Activated B cell treated with CpG ODN at 0.5 μM for 24 hours (primary cell): ENCODE measurements at regions not wholly inside any gene's neighbourhood (a gene's known extent, or its start where the extent isn't known, plus 50 kb on each side); places are given as distances from the start of the nearest gene placed in this dataset.

ENCODE experiments used
- ATAC-seq: fragments of 200-7000 bp; cut with Tn5 transposase; one replicate; pipeline ENCODE4 v1.10.0; 2021; ENCODE audit warnings: low read depth, mild to moderate bottlenecking, moderate library complexity
- CTCF ChIA-PET: fragments of 350-600 bp; sonication (Branson Sonifier 250); formaldehyde crosslinking; loops from one replicate; lab custom pipeline; 2021; ENCODE audit warnings: antibody characterized with exemption; lab: Charles Lee
- POLR2A ChIA-PET: fragments of 350-600 bp; sonication (Branson Sonifier 250); formaldehyde crosslinking; loops from one replicate; lab custom pipeline; 2021; ENCODE audit warnings: antibody characterized with exemption; lab: Charles Lee
- DNase-seq: peaks from one replicate; pipeline ENCODE4 v3.0.0; 2022
- H3K27ac Mint-ChIP-seq: one replicate; pipeline ENCODE4 v1.8.0; 2020; ENCODE audit warnings: mixed read lengths
- H3K27me3 Mint-ChIP-seq: one replicate; pipeline ENCODE4 v1.8.0; 2021; ENCODE audit warnings: mixed read lengths
- H3K36me3 Mint-ChIP-seq: one replicate; pipeline ENCODE4 v1.8.0; 2021; ENCODE audit warnings: low read depth, mixed read lengths
- H3K4me1 Mint-ChIP-seq: one replicate; pipeline ENCODE4 v1.8.0; 2021; ENCODE audit warnings: mixed read lengths
- H3K4me3 Mint-ChIP-seq: one replicate; pipeline ENCODE4 v1.8.0; 2020; ENCODE audit warnings: mild to moderate bottlenecking, mixed read lengths
- H3K9me3 Mint-ChIP-seq: one replicate; pipeline ENCODE4 v1.8.0; 2020; ENCODE audit warnings: mixed read lengths
- CTCF ChIP-seq: fragments of 200-600 bp; IDR thresholded peaks from one replicate; pipeline ENCODE4 v1.8.0; 2022; ENCODE audit warnings: antibody characterized with exemption, mild to moderate bottlenecking
- intact Hi-C: fragments of 100-400 bp; cut with micrococcal nuclease; formaldehyde crosslinking; loops from one replicate; pipeline ENCODE4 v1.15.1; 2024

- DNase-seq, result no peak
- intact Hi-C loops, result no loop called here
- ChIA-PET CTCF (no interaction called here), POLR2A (no interaction called here)
- Mint-ChIP-seq H3K36me3 (no peaks in the 10 kb centered on the region), H3K4me3 (no peak overlapping the region), H3K9me3 (peaks cover 3% of the 10 kb centered on the region), H3K4me1 (no peaks in the 10 kb centered on the region), H3K27me3 (no peaks in the 10 kb centered on the region), H3K27ac (no peak overlapping the region)
- TF ChIP-seq CTCF, result no peak
- ATAC-seq, result no peak
Observed at GRCh38 chr18:77984178-77984577, 734.5 kb downstream of the GALR1 start.

DNA sequence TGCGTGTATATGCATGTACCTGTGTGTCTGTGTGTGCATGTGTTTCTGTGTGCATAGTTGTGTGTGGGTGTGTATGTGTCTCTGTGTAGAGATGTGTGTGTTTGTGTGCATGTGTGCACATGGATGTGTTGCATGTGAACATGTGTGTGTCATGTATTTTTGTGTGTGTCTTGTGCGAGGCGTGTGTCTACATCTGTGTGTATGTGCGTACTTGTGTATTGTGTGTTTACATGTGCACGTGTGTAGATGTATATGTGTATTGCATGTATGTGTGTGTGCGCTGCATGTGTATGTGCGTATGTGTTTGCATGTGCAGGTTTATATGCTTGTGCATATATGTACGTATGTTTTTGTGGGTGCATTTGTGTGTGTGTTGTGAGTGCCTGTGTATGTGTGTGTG lies 735.2 kb downstream of the GALR1 start:
- H3K4me1 Mint-ChIP-seq, result no peaks in the 10 kb centered on the region
- TF ChIP-seq CTCF, result no peak
- POLR2A ChIA-PET, result no interaction called here
- intact Hi-C loops, result no loop called here
- H3K4me3 Mint-ChIP-seq, result no peak overlapping the region
- CTCF ChIA-PET, result no interaction called here
- no peak overlapping the region for H3K27ac Mint-ChIP-seq
- DNase-seq, result no peak
- H3K27me3 Mint-ChIP-seq, result no peaks in the 10 kb centered on the region
- H3K36me3 Mint-ChIP-seq, result no peaks in the 10 kb centered on the region
- ATAC-seq, result no peak
- peaks cover 3% of the 10 kb centered on the region for H3K9me3 Mint-ChIP-seq

DNA sequence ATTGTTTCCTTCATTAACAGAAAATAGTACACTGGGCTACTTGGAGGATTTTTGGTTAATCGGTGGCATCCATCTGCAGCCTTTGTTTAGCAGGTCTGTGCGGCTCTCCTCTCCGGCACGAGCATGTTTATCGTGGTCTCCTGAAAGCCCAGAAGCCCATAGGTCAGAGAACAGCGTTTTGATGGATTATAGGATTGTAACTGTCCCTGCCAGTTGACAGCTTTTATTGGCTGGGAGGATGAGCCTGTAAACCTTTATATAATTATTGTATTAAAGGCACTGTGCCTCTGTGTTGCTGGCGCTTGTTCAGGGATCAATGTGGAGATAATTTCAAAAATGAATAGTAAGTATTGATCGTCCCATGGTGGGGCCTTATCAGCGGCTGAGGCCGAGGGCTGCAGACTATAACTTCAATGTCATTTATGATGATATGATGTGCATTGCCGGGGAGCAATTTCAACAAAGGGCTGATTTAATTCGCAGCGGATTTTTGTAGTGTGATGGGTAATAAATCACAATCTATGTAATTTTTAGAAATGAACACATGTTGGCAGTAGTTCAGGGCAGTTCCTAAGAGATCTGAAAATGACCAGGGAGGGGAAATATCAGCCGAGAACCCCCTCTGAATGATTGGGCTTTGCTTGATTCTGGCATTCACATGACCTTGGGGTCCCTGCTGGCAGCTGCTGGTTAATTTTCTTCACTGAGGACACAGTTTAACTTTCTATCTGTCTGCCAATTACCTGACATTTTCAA lies 736.1 kb downstream of the GALR1 start:
- Mint-ChIP-seq H3K4me3 (no peak overlapping the region), H3K9me3 (peaks cover 3% of the 10 kb centered on the region)
- POLR2A ChIA-PET, result no interaction called here

GRCh38 chr18:77990131-77990530 lies 740.5 kb downstream of the GALR1 start:
- ChIA-PET POLR2A (no interaction called here), CTCF (no interaction called here)
- no peaks in the 10 kb centered on the region for H3K27me3 Mint-ChIP-seq
- H3K9me3 Mint-ChIP-seq, result peaks cover 5% of the 10 kb centered on the region
- intact Hi-C loops, result no loop called here
- TF ChIP-seq CTCF, result no peak
- DNase-seq (no peak), ATAC-seq (no peak)
- H3K4me1 Mint-ChIP-seq, result no peaks in the 10 kb centered on the region
- H3K27ac Mint-ChIP-seq, result no peak overlapping the region
- H3K4me3 Mint-ChIP-seq, result no peak overlapping the region
- H3K36me3 Mint-ChIP-seq, result no peaks in the 10 kb centered on the region

More for the DNA sequence above, 736.1 kb downstream of the GALR1 start:
- CTCF ChIA-PET, result no interaction called here
- DNase-seq, result no peak
- H3K27me3 Mint-ChIP-seq, result no peaks in the 10 kb centered on the region
- intact Hi-C loops, result no loop called here
- TF ChIP-seq CTCF, result no peak
- no peaks in the 10 kb centered on the region for H3K36me3 Mint-ChIP-seq
- ATAC-seq, result no peak
- H3K27ac Mint-ChIP-seq, result no peak overlapping the region
- H3K4me1 Mint-ChIP-seq, result no peaks in the 10 kb centered on the region

DNA sequence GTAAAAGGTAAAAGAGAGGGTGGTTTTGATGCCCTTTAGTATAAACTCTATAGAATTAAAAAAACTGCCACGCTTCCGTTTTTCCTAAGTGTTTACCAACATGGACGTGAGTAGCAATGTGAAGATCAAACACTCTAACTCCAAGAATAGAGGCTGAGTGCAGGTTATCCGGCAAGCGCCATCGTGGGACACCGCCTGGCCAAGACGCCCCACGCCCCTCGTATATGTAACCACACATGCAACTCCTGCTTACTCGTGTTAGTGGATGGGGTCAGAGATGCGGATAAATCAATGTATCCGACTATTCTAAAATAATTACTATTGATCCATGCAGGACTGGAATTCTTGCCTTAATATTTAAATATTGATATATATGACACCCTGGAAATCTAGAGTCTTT lies 741.3 kb downstream of the GALR1 start:
- ChIA-PET CTCF (no interaction called here), POLR2A (no interaction called here)
- H3K27ac Mint-ChIP-seq, result no peak overlapping the region
- TF ChIP-seq CTCF, result no peak
- DNase-seq (no peak), ATAC-seq (no peak)
- peaks cover 5% of the 10 kb centered on the region for H3K9me3 Mint-ChIP-seq
- H3K36me3 Mint-ChIP-seq, result no peaks in the 10 kb centered on the region
- H3K4me3 Mint-ChIP-seq, result no peak overlapping the region
- intact Hi-C loops, result no loop called here
- H3K27me3 Mint-ChIP-seq, result no peaks in the 10 kb centered on the region
- no peaks in the 10 kb centered on the region for H3K4me1 Mint-ChIP-seq
